Esophagus (tissue), 2 donors: ENCODE measurements at regions not wholly inside any gene's neighbourhood (a gene's known extent, or its start where the extent isn't known, plus 50 kb on each side); places are given as distances from the start of the nearest gene placed in this dataset.

ENCODE experiments used
- H3K27ac ChIP-seq, 2 donors: one replicate each; pipeline ENCODE4 v1.5.1; 2013; ENCODE audit warnings: low read depth in 2 of 2, mild to moderate bottlenecking in 2 of 2, inconsistent platforms in 1 of 2, low read length in 1 of 2, moderate library complexity in 1 of 2
- H3K27me3 ChIP-seq, 2 donors: one replicate each; pipeline ENCODE4 v1.6.1; 2013; ENCODE audit warnings: low read length in 2 of 2, control low read depth in 1 of 2, mild to moderate bottlenecking in 1 of 2; ENCODE audit not compliant: insufficient read depth in 2 of 2, control insufficient read depth in 1 of 2
- H3K36me3 ChIP-seq, 2 donors: one replicate each; pipeline ENCODE4 v1.6.1; 2013; ENCODE audit warnings: low read length in 1 of 2; ENCODE audit not compliant: control insufficient read depth in 2 of 2, insufficient read depth in 2 of 2
- H3K4me1 ChIP-seq, 2 donors: one replicate each; pipeline ENCODE4 v1.6.1; 2013; ENCODE audit warnings: low read length in 1 of 2; ENCODE audit not compliant: control insufficient read depth in 2 of 2, insufficient read depth in 2 of 2
- H3K4me3 ChIP-seq, 2 donors: one replicate each; pipeline ENCODE4 v1.5.1; 2013; ENCODE audit warnings: low read length in 2 of 2, mild to moderate bottlenecking in 2 of 2, low read depth in 1 of 2, moderate library complexity in 1 of 2
- H3K9me3 ChIP-seq, 2 donors: one replicate each; pipeline ENCODE4 v1.6.1; 2013; ENCODE audit warnings: mild to moderate bottlenecking in 2 of 2, low read depth in 1 of 2, low read length in 1 of 2, moderate library complexity in 1 of 2; ENCODE audit not compliant: control insufficient read depth in 2 of 2, insufficient read depth in 1 of 2
- WGBS, 2 donors: extraction: QIAGEN DNeasy Blood & Tissue Kit; methylation state at CpG; one replicate each; pipeline ENCODE4 v1.1.7; 2013; 5-methylcytosine and 5-hydroxymethylcytosine counted together
- donor health status: healthy with polysubstance abuse.
- donor health status: Bipolar disorder and iron deficiency.

DNA sequence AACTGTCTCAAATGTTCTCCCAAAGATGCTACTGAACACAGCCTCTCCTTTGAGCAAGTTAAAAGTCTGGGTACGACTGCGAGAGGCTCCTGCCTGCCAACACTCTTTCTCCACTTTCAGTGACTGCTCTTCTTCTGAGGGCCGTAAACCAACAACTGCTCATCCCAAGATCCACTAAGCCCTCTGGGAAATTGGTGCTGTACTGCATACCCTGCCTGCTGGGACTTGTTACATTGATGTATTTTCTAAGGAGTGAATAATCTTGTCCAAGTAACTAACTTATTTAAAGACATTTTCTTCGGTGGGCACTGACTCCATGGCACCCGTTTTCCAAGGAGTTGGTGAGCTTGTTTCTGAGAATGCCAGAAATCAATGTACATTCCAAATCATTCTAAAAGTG lies 87.2 kb downstream of the ZNF280B start:
- Histone ChIP-seq H3K27me3 (peaks cover 3 to 4% of the 10 kb centered on the region in 2 donors), H3K9me3 (no peaks in the 10 kb centered on the region), H3K4me3 (no peak overlapping the region), H3K36me3 (no peaks in the 10 kb centered on the region), H3K27ac (no peak overlapping the region), H3K4me1 (no peaks in the 10 kb centered on the region)
- 68 to 84% methylated on average over 5 of the region's 5 CpGs for WGBS, 2 donors

DNA sequence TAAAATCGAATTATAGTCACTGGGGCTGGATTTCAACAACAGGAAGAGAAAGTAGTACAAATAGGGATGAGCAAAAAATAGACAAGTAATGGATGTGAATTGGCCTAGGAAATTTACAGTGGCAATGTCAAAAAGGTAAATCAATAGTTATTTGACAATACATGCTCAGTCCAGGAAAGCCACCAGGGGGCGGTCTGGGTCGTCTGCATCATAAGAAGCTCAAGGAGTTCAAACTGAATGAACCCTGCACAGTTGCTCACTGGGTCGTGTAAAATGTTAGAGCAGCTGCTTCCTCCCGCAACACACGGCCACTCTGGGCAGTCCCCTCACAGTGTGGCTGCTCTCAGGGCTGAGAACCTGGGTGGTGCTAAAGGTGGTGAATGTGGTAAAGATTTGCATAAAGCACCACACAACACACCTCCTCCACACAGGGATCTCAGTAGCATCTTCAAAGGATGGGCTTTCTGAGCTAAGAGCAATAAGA lies 85.9 kb downstream of the ZNF280B start:
- Histone ChIP-seq H3K4me3 (no peak overlapping the region), H3K36me3 (no peaks in the 10 kb centered on the region), H3K27ac (no peak overlapping the region), H3K27me3 (peaks cover 3 to 4% of the 10 kb centered on the region in 2 donors), H3K4me1 (no peaks in the 10 kb centered on the region), H3K9me3 (no peaks in the 10 kb centered on the region)
- 1% methylated on average over 6 of the region's 6 CpGs for WGBS, 2 donors

DNA sequence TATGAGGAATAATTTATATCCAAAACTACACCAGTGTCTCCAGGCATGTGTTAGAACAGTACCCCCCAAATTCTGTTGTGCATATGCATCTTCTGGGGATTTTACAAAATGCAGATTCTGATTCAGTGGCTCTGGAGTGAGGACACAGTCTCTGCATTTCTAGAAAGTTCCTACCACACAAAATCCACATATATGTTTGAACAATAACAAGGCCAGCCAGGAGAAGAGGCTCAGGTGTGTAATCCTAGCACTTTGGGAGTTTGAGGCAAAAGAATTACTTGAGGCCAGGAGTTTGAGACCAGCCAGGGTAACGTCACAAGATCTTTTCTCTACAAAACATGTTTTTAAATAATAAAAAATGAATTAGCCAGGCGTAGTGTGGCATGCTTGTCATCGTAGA lies 84.9 kb downstream of the ZNF280B start:
- Histone ChIP-seq H3K4me3 (no peak overlapping the region), H3K27me3 (peaks cover 0 to 4% of the 10 kb centered on the region in 2 donors), H3K27ac (no peak overlapping the region), H3K4me1 (no peaks in the 10 kb centered on the region), H3K9me3 (no peaks in the 10 kb centered on the region), H3K36me3 (no peaks in the 10 kb centered on the region)
- WGBS, 2 donors: 81% methylated on average over 3 of the region's 3 CpGs

DNA sequence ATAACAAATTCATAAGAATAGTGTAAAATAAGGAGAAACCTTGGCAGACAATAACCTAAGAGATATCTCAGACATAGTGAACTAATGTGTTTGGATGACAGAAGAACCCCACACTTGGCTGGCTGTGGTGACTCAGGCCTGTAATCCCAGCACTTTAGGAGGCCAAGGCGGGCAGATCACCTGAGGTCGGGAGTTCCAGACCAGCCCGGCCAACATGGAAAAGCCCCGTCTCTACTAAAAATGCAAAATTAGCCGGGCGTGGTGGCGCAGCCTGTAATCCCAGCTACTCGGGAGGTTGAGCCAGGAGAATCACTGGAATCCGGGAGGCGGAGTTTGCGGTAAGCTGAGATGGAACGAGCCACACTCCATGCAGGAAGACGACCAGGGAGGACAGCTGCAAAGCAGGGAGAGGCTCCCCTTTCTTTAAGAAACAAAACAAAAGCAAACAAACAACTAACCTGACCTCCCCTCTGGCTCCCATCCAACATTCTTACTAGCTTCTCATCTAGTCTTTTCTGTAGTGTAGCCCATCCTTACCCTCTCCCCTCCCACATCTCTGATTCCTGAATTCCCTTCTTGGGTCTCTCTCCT lies 84.2 kb downstream of the ZNF280B start:
- Histone ChIP-seq H3K27ac (no peak overlapping the region), H3K27me3 (peaks cover 0 to 4% of the 10 kb centered on the region in 2 donors), H3K4me1 (no peaks in the 10 kb centered on the region), H3K4me3 (no peak overlapping the region), H3K36me3 (no peaks in the 10 kb centered on the region), H3K9me3 (no peaks in the 10 kb centered on the region)
- 58 to 60% methylated on average over 13 of the region's 13 CpGs for WGBS, 2 donors

DNA sequence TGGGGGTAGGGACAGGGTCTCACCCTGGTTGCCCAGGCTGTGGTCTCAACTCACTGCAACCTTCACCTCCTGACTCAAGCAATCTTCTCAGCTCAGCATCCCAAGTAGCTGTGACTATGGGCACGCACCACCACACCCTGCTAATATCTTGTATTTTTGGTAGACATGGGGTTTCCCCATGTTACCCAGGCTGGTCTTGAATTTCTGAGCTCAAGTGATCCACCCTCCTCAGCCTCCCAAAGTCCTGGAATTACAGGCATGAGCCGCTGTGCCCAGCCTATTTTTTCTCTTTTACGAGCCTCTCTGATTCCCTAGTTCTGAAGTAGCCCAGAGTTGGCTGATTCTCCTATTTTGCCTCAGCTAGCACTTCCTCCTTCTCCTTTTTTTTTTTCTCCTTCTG lies 83.6 kb downstream of the ZNF280B start:
- Histone ChIP-seq H3K4me3 (no peak overlapping the region), H3K27me3 (peaks cover 0 to 4% of the 10 kb centered on the region in 2 donors), H3K36me3 (no peaks in the 10 kb centered on the region), H3K27ac (no peak overlapping the region), H3K9me3 (no peaks in the 10 kb centered on the region), H3K4me1 (no peaks in the 10 kb centered on the region)
- WGBS, 2 donors: 86 to 91% methylated on average over 3 of the region's 3 CpGs

DNA sequence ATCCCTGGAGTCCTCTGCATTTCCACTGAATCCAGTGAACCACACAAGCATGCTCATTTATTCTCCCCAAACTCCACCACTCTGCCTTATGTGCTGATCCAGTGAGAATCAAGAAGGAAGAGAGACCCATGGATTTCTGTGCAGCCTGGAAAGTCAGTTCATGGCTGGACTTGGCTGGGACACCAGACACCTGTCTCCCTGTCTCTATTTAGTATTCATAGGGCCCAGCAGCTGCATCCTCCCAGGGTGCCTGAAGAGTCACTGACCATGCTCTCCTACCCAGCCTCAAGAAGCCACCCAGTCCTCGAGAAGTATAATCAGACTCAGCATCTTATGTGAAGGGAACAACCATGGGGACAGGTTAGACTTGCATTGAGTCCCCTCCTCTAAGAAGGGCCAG lies 83.2 kb downstream of the ZNF280B start:
- no peak overlapping the region for H3K27ac ChIP-seq
- peaks cover 0 to 4% of the 10 kb centered on the region in 2 donors for H3K27me3 ChIP-seq
- WGBS, 2 donors: 60 to 92% methylated on average over 1 of the region's 1 CpG
- H3K9me3 ChIP-seq: no peaks in the 10 kb centered on the region
- H3K4me1 ChIP-seq: no peaks in the 10 kb centered on the region
- H3K4me3 ChIP-seq: no peak overlapping the region
- no peaks in the 10 kb centered on the region for H3K36me3 ChIP-seq

DNA sequence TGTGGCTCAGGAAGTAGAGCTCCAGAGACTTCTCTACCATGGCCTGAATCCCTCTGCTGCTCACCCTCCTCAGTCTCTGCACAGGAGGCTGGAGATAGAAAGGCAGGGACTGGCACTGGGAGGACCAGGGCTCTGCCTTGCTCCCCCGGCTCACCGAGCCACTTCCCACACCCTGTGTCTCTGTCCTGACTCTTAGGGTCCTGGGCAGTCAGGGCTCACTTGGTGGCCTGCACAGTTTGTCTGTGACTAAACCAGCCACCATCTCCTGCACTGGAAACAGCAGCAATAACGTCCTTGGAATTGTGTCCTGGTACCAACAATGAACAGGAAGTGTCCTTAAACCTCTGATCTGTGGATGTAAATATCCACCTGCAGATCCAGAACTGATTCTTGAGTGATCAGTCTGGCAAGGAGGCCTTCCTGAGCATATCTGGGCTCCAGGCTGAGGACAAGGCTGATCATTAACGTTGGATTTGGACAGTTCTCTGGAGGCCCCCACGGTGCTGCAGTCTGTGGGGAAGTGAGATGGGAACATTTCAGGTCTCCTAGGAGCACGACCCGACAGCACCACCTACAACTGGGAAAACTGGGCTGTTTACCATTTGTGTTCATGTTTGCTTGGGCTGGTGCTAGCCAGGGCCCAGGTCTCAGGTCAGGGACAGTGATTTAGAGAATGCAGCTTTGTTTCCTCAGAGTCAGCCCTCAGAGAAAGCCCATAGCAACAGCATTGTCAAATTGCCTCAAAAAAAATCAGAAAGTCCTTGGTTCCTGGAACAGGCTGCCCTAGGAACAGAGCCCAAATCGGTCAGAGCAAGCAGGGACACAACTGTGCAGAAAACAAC lies 82.5 kb downstream of the ZNF280B start:
- H3K27me3 ChIP-seq: peaks cover 0 to 2% of the 10 kb centered on the region in 2 donors
- H3K27ac ChIP-seq: no peak overlapping the region
- WGBS, 2 donors: 51 to 57% methylated on average over 8 of the region's 8 CpGs
- no peaks in the 10 kb centered on the region for H3K36me3 ChIP-seq
- no peaks in the 10 kb centered on the region for H3K4me1 ChIP-seq
- H3K9me3 ChIP-seq: no peaks in the 10 kb centered on the region
- H3K4me3 ChIP-seq: no peak overlapping the region

DNA sequence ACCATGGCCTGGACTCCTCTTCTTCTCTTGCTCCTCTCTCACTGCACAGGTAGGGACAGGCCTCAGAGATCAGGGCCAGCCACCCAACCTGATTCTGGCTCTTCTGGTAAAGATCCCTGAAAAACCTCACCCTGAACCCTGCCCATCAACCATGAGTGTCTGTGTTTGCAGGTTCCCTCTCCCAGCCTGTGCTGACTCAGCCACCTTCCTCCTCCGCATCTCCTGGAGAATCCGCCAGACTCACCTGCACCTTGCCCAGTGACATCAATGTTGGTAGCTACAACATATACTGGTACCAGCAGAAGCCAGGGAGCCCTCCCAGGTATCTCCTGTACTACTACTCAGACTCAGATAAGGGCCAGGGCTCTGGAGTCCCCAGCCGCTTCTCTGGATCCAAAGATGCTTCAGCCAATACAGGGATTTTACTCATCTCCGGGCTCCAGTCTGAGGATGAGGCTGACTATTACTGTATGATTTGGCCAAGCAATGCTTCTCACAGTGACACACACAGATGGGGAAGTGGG lies 80.9 kb downstream of the ZNF280B start:
- 83 to 85% methylated on average over 4 of the region's 4 CpGs for WGBS, 2 donors
- Histone ChIP-seq H3K4me3 (no peak overlapping the region), H3K36me3 (no peaks in the 10 kb centered on the region), H3K27me3 (no peaks in the 10 kb centered on the region), H3K4me1 (no peaks in the 10 kb centered on the region), H3K27ac (no peak overlapping the region), H3K9me3 (no peaks in the 10 kb centered on the region)

DNA sequence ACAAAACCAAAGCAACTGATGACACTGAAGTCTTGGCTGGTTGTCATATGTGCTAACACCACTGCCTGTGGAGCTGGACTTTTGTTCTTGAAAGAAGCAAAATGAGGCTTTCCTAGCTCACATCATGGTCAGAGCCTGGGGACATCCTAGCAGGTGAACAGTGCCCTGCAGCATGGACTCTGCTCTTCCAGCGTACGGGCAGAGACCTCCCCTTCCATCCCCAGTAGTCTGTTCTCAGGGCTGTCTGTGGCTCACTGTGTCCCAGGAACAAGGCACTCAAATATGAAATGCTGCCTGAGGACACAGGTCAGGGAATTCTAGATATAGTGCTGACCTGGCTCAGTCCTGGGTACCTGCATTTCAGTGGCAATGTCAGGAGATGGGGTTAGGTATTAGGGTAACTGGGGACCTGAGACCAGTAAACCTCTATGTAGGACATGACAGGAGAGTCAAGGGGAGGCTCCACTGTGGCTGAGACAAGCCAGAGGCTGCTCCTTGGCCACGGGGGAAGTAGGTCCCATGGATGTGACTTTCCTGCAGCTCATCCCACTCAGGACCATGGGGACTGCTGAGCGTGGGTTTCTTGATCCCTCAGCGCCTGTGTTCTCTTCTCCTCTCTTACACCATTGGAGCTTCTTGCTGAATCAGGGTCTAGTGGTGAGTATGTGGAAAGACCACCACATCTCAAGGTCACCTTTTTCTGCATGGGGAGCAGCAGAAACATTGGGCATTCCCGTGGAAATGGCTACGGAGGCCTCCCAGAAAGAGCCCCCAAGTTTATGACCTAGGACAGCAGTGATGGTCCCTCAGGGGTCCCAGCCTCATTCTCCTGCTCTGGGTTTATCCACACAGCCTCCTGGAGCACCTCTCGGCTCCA lies 80.1 kb downstream of the ZNF280B start:
- WGBS, 2 donors: 76 to 82% methylated on average over 8 of the region's 8 CpGs

More for the DNA sequence above, 80.1 kb downstream of the ZNF280B start:
- no peak overlapping the region for H3K27ac ChIP-seq
- no peaks in the 10 kb centered on the region for H3K36me3 ChIP-seq
- H3K9me3 ChIP-seq: no peaks in the 10 kb centered on the region
- H3K4me3 ChIP-seq: no peak overlapping the region
- no peaks in the 10 kb centered on the region for H3K4me1 ChIP-seq
- H3K27me3 ChIP-seq: no peaks in the 10 kb centered on the region
